H9 (cell line): ENCODE measurements at regions not wholly inside any gene's neighbourhood (a gene's known extent, or its start where the extent isn't known, plus 50 kb on each side); places are given as distances from the start of the nearest gene placed in this dataset.
A peak's percentile ranks its signal among the peaks of the same experiment; 100 is the strongest.

Source experiments
- DNase-seq: peaks from one replicate; pipeline ENCODE4 v3.0.0-alpha.2; 2017
- H2AFZ ChIP-seq: one replicate; pipeline ENCODE4 v1.6.1; 2013; ENCODE audit warnings: mild to moderate bottlenecking, low read length, control low read depth, moderate library complexity
- H2AK5ac ChIP-seq: 2 replicates; pipeline ENCODE4 v1.6.1; 2013; ENCODE audit warnings: low read length, control low read depth, mixed read lengths; ENCODE audit not compliant: insufficient read length
- H2BK120ac ChIP-seq: one replicate; pipeline ENCODE4 v1.6.1; 2013; ENCODE audit warnings: low read depth, mild to moderate bottlenecking, low read length, control low read depth, inconsistent platforms; ENCODE audit not compliant: poor library complexity, severe bottlenecking
- H2BK12ac ChIP-seq: 2 replicates; pipeline ENCODE4 v1.6.1; 2013; ENCODE audit warnings: low read length, control low read depth, mixed read lengths, low read depth; ENCODE audit not compliant: insufficient read length
- H2BK15ac ChIP-seq: 2 replicates; pipeline ENCODE4 v1.6.1; 2013; ENCODE audit warnings: low read depth, low read length, control low read depth
- H2BK20ac ChIP-seq: one replicate; pipeline ENCODE4 v1.6.1; 2013; ENCODE audit warnings: low read depth, mild to moderate bottlenecking, low read length, control low read depth, inconsistent platforms; ENCODE audit not compliant: poor library complexity, severe bottlenecking
- H2BK5ac ChIP-seq: 2 replicates; pipeline ENCODE4 v1.6.1; 2013; ENCODE audit warnings: low read length, control low read depth, mixed read lengths; ENCODE audit not compliant: insufficient read length
- H3K14ac ChIP-seq: 2 replicates; pipeline ENCODE4 v1.6.1; 2013; ENCODE audit warnings: low read length, control low read depth; ENCODE audit not compliant: insufficient read depth
- H3K18ac ChIP-seq: 2 replicates; pipeline ENCODE4 v1.6.1; 2013; ENCODE audit warnings: low read depth, mild to moderate bottlenecking, mixed read lengths, low read length, control low read depth; ENCODE audit not compliant: insufficient read length
- H3K23ac ChIP-seq: 2 replicates; pipeline ENCODE4 v1.6.1; 2013; ENCODE audit warnings: low read length, control low read depth, mixed read lengths, low read depth; ENCODE audit not compliant: insufficient read length
- H3K23me2 ChIP-seq: 2 replicates; pipeline ENCODE4 v1.6.1; 2013; ENCODE audit warnings: low read depth, mild to moderate bottlenecking, mixed read lengths, low read length, control low read depth; ENCODE audit not compliant: insufficient read length, poor library complexity, severe bottlenecking
- H3K27ac ChIP-seq: 2 replicates; pipeline ENCODE4 v1.5.1; 2013; ENCODE audit warnings: low read length, control low read depth, mixed read lengths, low read depth; ENCODE audit not compliant: insufficient read length
- H3K27me3 ChIP-seq: 2 replicates; pipeline ENCODE4 v1.6.1; 2013; ENCODE audit warnings: low read length, control low read depth, inconsistent platforms; ENCODE audit not compliant: insufficient read depth
- H3K4ac ChIP-seq: 2 replicates; pipeline ENCODE4 v1.6.1; 2013; ENCODE audit warnings: low read depth, mild to moderate bottlenecking, control low read depth, inconsistent platforms, low read length, moderate library complexity
- H3K4me1 ChIP-seq: 2 replicates; pipeline ENCODE4 v1.6.1; 2013; ENCODE audit warnings: low read length, control low read depth, inconsistent platforms; ENCODE audit not compliant: insufficient read depth
- H3K4me2 ChIP-seq: 2 replicates; pipeline ENCODE4 v1.6.1; 2013; ENCODE audit warnings: low read length, control low read depth, mixed read lengths; ENCODE audit not compliant: insufficient read length, insufficient read depth
- H3K56ac ChIP-seq: 2 replicates; pipeline ENCODE4 v1.6.1; 2013; ENCODE audit warnings: low read depth, mild to moderate bottlenecking, mixed read lengths, low read length, control low read depth; ENCODE audit not compliant: insufficient read length
- H3K79me1 ChIP-seq: 2 replicates; pipeline ENCODE4 v1.6.1; 2013; ENCODE audit warnings: low read depth, mild to moderate bottlenecking, moderate library complexity, low read length, control low read depth, inconsistent platforms; ENCODE audit not compliant: insufficient read depth, poor library complexity, severe bottlenecking
- H3K79me2 ChIP-seq: 2 replicates; pipeline ENCODE4 v1.6.1; 2013; ENCODE audit warnings: low read length, control low read depth, inconsistent platforms; ENCODE audit not compliant: insufficient read depth
- H3K9ac ChIP-seq: 2 replicates; pipeline ENCODE4 v1.6.1; 2013; ENCODE audit warnings: low read length, control low read depth, mixed read lengths; ENCODE audit not compliant: insufficient read length; ENCODE audit errors: extremely low read depth
- H3K9me3 ChIP-seq: one replicate; pipeline ENCODE4 v1.6.1; 2013; ENCODE audit warnings: low read depth, low read length, inconsistent platforms; ENCODE audit not compliant: control insufficient read depth
- H3T11ph ChIP-seq: one replicate; pipeline ENCODE4 v1.6.1; 2013; ENCODE audit warnings: mild to moderate bottlenecking, low read length, control low read depth, inconsistent platforms
- H4K20me1 ChIP-seq: one replicate; pipeline ENCODE4 v1.6.1; 2013; ENCODE audit not compliant: control insufficient read depth, insufficient read length, insufficient read depth
- H4K5ac ChIP-seq: 2 replicates; pipeline ENCODE4 v1.6.1; 2013; ENCODE audit warnings: low read depth, mild to moderate bottlenecking, mixed read lengths, low read length, control low read depth; ENCODE audit not compliant: insufficient read length
- H4K8ac ChIP-seq: replicated peaks from 2 replicates; pipeline ENCODE4 v1.6.1; 2013; ENCODE audit warnings: low read length, control low read depth, mixed read lengths, low read depth; ENCODE audit not compliant: insufficient read length
- H4K91ac ChIP-seq: 2 replicates; pipeline ENCODE4 v1.6.1; 2013; ENCODE audit warnings: low read depth, mild to moderate bottlenecking, moderate library complexity, mixed read lengths, low read length, control low read depth; ENCODE audit not compliant: insufficient read length
- H3K27ac Mint-ChIP-seq, 3 experiments: 2 replicates in 2 of 3; 3 replicates in 1 of 3; pipeline ENCODE4 v1.8.0; 2020 to 2021; ENCODE audit warnings: mixed read lengths in 3 of 3, mild to moderate bottlenecking in 1 of 3, moderate library complexity in 1 of 3
- H3K27me3 Mint-ChIP-seq: 2 replicates; pipeline ENCODE4 v1.8.0; 2021; ENCODE audit warnings: low read depth, mild to moderate bottlenecking, moderate library complexity, mixed read lengths
- H3K36me3 Mint-ChIP-seq, 3 experiments: 2 replicates in 2 of 3; 3 replicates in 1 of 3; pipeline ENCODE4 v1.8.0; 2020 to 2021; ENCODE audit warnings: low read depth in 3 of 3, mixed read lengths in 3 of 3; ENCODE audit not compliant: insufficient read depth in 1 of 3
- H3K4me1 Mint-ChIP-seq, 2 experiments: 2 replicates each; pipeline ENCODE4 v1.8.0; 2020; ENCODE audit warnings: mixed read lengths in 2 of 2
- H3K4me3 Mint-ChIP-seq, 2 experiments: 2 replicates in 1 of 2; 3 replicates in 1 of 2; pipeline ENCODE4 v1.8.0; 2020 to 2021; ENCODE audit warnings: mild to moderate bottlenecking in 2 of 2, mixed read lengths in 2 of 2, moderate library complexity in 1 of 2
- H3K9me3 Mint-ChIP-seq, 2 experiments: 2 replicates in 1 of 2; 3 replicates in 1 of 2; pipeline ENCODE4 v1.8.0; 2020; ENCODE audit warnings: mild to moderate bottlenecking in 2 of 2, mixed read lengths in 2 of 2, moderate library complexity in 1 of 2
- CTCF ChIP-seq: fragments of 200-600 bp; sonication (generic); conservative IDR thresholded peaks from 3 replicates; pipeline ENCODE4 v1.8.0; 2021; ENCODE audit warnings: antibody characterized with exemption, mild to moderate bottlenecking
- WGBS: extraction: QIAGEN DNeasy Blood & Tissue Kit; methylation state at CpG from one replicate; pipeline ENCODE4 v1.1.7; 2013; ENCODE audit warnings: missing lambda C conversion rate, low lambda C conversion rate, mixed read lengths; ENCODE audit not compliant: insufficient read length; ENCODE audit errors: extremely low coverage; 5-methylcytosine and 5-hydroxymethylcytosine counted together

DNA sequence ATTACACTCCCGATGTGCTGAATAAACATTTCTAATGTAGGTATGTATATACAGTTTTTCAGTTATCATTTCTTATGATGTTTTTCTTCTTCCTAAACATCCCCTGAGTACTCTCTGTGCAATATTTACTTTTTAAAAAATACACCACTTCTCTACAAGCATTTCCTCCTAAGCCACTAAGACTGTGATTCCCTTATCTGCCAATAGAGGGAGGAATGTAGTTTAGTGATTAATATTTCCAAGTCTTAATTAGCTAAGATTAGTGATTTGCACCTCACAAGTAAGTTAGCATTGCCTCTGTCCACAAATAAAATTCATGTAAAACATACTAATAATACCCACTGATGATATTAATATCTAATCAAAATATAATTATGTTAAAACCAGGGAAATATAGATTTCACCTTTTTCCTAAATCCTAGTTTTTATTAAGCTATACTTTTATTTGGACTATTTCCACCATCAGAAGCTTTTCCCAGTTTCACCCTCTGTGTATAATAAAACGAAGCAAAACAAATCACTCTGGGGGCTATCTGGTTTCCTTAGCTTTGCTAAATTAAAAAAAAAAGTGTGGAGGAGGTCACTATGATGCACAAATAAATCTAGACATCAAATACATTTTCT is 909.1 kb downstream of the FAT4 start:
- no peak overlapping the region for H2BK5ac ChIP-seq
- H3K4me1 Mint-ChIP-seq, result no peaks in the 10 kb centered on the region
- no peaks in the 10 kb centered on the region for H3K79me1 ChIP-seq
- no CpG with 5 or more reads among the region's 2 CpGs for WGBS
- H2AK5ac ChIP-seq, result no peak overlapping the region
- no peak overlapping the region for H2BK12ac ChIP-seq
- H3K27ac Mint-ChIP-seq, result no peak overlapping the region
- H3K36me3 Mint-ChIP-seq, result no peaks in the 10 kb centered on the region
- no peaks in the 10 kb centered on the region for H3K79me2 ChIP-seq
- no peaks in the 10 kb centered on the region for H4K20me1 ChIP-seq
- peak; percentile 80 for TF ChIP-seq CTCF
- H3K9ac ChIP-seq, result no peak overlapping the region
- no peak overlapping the region for H2AFZ ChIP-seq
- no peak for DNase-seq
- H3K23me2 ChIP-seq, result no peaks in the 10 kb centered on the region
- no peak overlapping the region for H2BK120ac ChIP-seq
- H3K27me3 Mint-ChIP-seq, result no peaks in the 10 kb centered on the region
- no peak overlapping the region for H3K14ac ChIP-seq
- H2BK20ac ChIP-seq, result no peak overlapping the region
- H3K4ac ChIP-seq, result no peak overlapping the region
- no peak overlapping the region for H3T11ph ChIP-seq
- H2BK15ac ChIP-seq, result no peak overlapping the region
- no peak overlapping the region for H3K4me2 ChIP-seq
- H3K27ac ChIP-seq, result no peak overlapping the region
- no peak overlapping the region for H3K56ac ChIP-seq
- no peak overlapping the region for H4K8ac ChIP-seq
- H3K9me3 ChIP-seq, result no peaks in the 10 kb centered on the region
- no peaks in the 10 kb centered on the region for H3K4me1 ChIP-seq
- no peaks in the 10 kb centered on the region for H3K27me3 ChIP-seq
- no peaks in the 10 kb centered on the region; a peak in 1 of 5 replicates for H3K9me3 Mint-ChIP-seq
- no peak overlapping the region for H4K5ac ChIP-seq
- no peak overlapping the region for H3K23ac ChIP-seq
- no peak overlapping the region for H3K4me3 Mint-ChIP-seq
- H4K91ac ChIP-seq, result no peak overlapping the region
- no peak overlapping the region for H3K18ac ChIP-seq
